ENCODE measurements at regions not wholly inside any gene's neighbourhood (a gene's known extent, or its start where the extent isn't known, plus 50 kb on each side); places are given as distances from the start of the nearest gene placed in this dataset.

DNA sequence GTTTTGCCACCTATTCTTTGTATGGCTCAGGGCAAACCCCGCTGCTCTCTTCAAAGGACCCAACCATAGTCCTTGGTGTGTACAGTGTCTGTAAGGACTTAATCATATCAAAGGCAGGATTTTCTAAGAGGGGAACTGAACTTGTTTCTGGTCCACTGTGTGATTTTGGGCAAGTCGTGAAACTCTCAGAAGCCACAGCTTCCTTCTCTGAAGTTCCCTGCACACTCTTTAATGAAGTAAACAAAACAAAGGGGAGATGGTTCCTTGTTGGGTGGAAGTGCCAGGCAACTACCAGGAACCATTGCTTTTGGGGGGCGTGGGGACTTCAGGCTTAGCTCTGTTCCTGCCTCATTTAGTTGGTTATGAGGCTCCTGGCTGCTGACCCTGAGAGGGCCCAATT lies 152.4 kb downstream of the VRK1 start:
- TF ChIP-seq, protein P1, sequence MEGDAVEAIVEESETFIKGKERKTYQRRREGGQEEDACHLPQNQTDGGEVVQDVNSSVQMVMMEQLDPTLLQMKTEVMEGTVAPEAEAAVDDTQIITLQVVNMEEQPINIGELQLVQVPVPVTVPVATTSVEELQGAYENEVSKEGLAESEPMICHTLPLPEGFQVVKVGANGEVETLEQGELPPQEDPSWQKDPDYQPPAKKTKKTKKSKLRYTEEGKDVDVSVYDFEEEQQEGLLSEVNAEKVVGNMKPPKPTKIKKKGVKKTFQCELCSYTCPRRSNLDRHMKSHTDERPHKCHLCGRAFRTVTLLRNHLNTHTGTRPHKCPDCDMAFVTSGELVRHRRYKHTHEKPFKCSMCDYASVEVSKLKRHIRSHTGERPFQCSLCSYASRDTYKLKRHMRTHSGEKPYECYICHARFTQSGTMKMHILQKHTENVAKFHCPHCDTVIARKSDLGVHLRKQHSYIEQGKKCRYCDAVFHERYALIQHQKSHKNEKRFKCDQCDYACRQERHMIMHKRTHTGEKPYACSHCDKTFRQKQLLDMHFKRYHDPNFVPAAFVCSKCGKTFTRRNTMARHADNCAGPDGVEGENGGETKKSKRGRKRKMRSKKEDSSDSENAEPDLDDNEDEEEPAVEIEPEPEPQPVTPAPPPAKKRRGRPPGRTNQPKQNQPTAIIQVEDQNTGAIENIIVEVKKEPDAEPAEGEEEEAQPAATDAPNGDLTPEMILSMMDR (IDR thresholded peaks at IDR 0.05) = no peak
- TF ChIP-seq, protein P2, sequence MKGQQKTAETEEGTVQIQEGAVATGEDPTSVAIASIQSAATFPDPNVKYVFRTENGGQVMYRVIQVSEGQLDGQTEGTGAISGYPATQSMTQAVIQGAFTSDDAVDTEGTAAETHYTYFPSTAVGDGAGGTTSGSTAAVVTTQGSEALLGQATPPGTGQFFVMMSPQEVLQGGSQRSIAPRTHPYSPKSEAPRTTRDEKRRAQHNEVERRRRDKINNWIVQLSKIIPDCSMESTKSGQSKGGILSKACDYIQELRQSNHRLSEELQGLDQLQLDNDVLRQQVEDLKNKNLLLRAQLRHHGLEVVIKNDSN (CRISPR knock-in tag; IDR thresholded peaks at IDR 0.05) = no peak
- TF ChIP-seq, protein P3, sequence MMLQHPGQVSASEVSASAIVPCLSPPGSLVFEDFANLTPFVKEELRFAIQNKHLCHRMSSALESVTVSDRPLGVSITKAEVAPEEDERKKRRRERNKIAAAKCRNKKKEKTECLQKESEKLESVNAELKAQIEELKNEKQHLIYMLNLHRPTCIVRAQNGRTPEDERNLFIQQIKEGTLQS (CRISPR knock-in tag; conservative IDR thresholded peaks at IDR 0.05) = no peak
- TF ChIP-seq SP1 (CRISPR knock-in tag; conservative IDR thresholded peaks at IDR 0.05) (no peak), CREB1 (CRISPR knock-in tag; IDR thresholded peaks at IDR 0.05) (no peak), ZNF138 (CRISPR knock-in tag; conservative IDR thresholded peaks at IDR 0.05) (no peak), KAT7 (CRISPR knock-in tag; IDR thresholded peaks at IDR 0.05; ENCODE audit: borderline replicate concordance) (no peak), NFYB (CRISPR knock-in tag; conservative IDR thresholded peaks at IDR 0.05; ENCODE audit: low read depth) (no peak)
- TF ChIP-seq, protein P4, sequence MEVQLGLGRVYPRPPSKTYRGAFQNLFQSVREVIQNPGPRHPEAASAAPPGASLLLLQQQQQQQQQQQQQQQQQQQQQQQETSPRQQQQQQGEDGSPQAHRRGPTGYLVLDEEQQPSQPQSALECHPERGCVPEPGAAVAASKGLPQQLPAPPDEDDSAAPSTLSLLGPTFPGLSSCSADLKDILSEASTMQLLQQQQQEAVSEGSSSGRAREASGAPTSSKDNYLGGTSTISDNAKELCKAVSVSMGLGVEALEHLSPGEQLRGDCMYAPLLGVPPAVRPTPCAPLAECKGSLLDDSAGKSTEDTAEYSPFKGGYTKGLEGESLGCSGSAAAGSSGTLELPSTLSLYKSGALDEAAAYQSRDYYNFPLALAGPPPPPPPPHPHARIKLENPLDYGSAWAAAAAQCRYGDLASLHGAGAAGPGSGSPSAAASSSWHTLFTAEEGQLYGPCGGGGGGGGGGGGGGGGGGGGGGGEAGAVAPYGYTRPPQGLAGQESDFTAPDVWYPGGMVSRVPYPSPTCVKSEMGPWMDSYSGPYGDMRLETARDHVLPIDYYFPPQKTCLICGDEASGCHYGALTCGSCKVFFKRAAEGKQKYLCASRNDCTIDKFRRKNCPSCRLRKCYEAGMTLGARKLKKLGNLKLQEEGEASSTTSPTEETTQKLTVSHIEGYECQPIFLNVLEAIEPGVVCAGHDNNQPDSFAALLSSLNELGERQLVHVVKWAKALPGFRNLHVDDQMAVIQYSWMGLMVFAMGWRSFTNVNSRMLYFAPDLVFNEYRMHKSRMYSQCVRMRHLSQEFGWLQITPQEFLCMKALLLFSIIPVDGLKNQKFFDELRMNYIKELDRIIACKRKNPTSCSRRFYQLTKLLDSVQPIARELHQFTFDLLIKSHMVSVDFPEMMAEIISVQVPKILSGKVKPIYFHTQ (CRISPR knock-in tag; IDR thresholded peaks at IDR 0.05) = no peak
- TF ChIP-seq, protein P5, sequence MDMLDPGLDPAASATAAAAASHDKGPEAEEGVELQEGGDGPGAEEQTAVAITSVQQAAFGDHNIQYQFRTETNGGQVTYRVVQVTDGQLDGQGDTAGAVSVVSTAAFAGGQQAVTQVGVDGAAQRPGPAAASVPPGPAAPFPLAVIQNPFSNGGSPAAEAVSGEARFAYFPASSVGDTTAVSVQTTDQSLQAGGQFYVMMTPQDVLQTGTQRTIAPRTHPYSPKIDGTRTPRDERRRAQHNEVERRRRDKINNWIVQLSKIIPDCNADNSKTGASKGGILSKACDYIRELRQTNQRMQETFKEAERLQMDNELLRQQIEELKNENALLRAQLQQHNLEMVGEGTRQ (CRISPR knock-in tag; IDR thresholded peaks at IDR 0.05) = no peak
- TF ChIP-seq, protein P6, sequence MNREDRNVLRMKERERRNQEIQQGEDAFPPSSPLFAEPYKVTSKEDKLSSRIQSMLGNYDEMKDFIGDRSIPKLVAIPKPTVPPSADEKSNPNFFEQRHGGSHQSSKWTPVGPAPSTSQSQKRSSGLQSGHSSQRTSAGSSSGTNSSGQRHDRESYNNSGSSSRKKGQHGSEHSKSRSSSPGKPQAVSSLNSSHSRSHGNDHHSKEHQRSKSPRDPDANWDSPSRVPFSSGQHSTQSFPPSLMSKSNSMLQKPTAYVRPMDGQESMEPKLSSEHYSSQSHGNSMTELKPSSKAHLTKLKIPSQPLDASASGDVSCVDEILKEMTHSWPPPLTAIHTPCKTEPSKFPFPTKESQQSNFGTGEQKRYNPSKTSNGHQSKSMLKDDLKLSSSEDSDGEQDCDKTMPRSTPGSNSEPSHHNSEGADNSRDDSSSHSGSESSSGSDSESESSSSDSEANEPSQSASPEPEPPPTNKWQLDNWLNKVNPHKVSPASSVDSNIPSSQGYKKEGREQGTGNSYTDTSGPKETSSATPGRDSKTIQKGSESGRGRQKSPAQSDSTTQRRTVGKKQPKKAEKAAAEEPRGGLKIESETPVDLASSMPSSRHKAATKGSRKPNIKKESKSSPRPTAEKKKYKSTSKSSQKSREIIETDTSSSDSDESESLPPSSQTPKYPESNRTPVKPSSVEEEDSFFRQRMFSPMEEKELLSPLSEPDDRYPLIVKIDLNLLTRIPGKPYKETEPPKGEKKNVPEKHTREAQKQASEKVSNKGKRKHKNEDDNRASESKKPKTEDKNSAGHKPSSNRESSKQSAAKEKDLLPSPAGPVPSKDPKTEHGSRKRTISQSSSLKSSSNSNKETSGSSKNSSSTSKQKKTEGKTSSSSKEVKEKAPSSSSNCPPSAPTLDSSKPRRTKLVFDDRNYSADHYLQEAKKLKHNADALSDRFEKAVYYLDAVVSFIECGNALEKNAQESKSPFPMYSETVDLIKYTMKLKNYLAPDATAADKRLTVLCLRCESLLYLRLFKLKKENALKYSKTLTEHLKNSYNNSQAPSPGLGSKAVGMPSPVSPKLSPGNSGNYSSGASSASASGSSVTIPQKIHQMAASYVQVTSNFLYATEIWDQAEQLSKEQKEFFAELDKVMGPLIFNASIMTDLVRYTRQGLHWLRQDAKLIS (CRISPR knock-in tag; IDR thresholded peaks at IDR 0.05; ENCODE audit: borderline replicate concordance) = no peak
- TF ChIP-seq, protein P7, sequence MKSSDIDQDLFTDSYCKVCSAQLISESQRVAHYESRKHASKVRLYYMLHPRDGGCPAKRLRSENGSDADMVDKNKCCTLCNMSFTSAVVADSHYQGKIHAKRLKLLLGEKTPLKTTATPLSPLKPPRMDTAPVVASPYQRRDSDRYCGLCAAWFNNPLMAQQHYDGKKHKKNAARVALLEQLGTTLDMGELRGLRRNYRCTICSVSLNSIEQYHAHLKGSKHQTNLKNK (CRISPR knock-in tag; IDR thresholded peaks at IDR 0.05) = no peak

Data from WTC11 (cell line).